Endodermal cell (in vitro differentiated cells): ENCODE measurements at regions not wholly inside any gene's neighbourhood (a gene's known extent, or its start where the extent isn't known, plus 50 kb on each side); places are given as distances from the start of the nearest gene placed in this dataset.

Experiments used
- DNase-seq: peaks from one replicate; pipeline ENCODE4 v3.0.0-alpha.2; 2017
- H3K27ac ChIP-seq: 2 replicates; pipeline ENCODE4 v1.5.1; 2013; ENCODE audit warnings: mild to moderate bottlenecking, low read depth, low read length, moderate library complexity
- H3K27me3 ChIP-seq: 2 replicates; pipeline ENCODE4 v1.6.1; 2013; ENCODE audit warnings: mild to moderate bottlenecking, low read length, moderate library complexity; ENCODE audit not compliant: insufficient read depth, control insufficient read depth, poor library complexity, severe bottlenecking
- H3K36me3 ChIP-seq: 2 replicates; pipeline ENCODE4 v1.7.0; 2013; ENCODE audit warnings: mild to moderate bottlenecking, low read length, moderate library complexity; ENCODE audit not compliant: control insufficient read depth, insufficient read depth
- H3K4me1 ChIP-seq: one replicate; pipeline ENCODE4 v1.7.0; 2013; ENCODE audit warnings: low read length; ENCODE audit not compliant: control insufficient read depth, insufficient read depth
- H3K4me3 ChIP-seq: 2 replicates; pipeline ENCODE4 v1.5.1; 2013; ENCODE audit warnings: mild to moderate bottlenecking, low read length, moderate library complexity
- H3K9ac ChIP-seq: 2 replicates; pipeline ENCODE4 v1.6.1; 2013; ENCODE audit warnings: mild to moderate bottlenecking, low read length, moderate library complexity; ENCODE audit not compliant: poor library complexity, severe bottlenecking; ENCODE audit errors: extremely low read depth
- H3K9me3 ChIP-seq: 2 replicates; pipeline ENCODE4 v1.6.1; 2013; ENCODE audit warnings: mild to moderate bottlenecking, low read length, moderate library complexity; ENCODE audit not compliant: control insufficient read depth
- H3K27ac Mint-ChIP-seq: 2 replicates; pipeline ENCODE4 v1.8.0; 2020; ENCODE audit warnings: mixed read lengths
- H3K27me3 Mint-ChIP-seq: 2 replicates; pipeline ENCODE4 v1.8.0; 2021; ENCODE audit warnings: mild to moderate bottlenecking, mixed read lengths; ENCODE audit not compliant: insufficient read depth
- H3K36me3 Mint-ChIP-seq: 2 replicates; pipeline ENCODE4 v1.8.0; 2020; ENCODE audit warnings: low read depth, mixed read lengths
- H3K4me1 Mint-ChIP-seq: 2 replicates; pipeline ENCODE4 v1.8.0; 2020; ENCODE audit warnings: mixed read lengths
- H3K4me3 Mint-ChIP-seq: 2 replicates; pipeline ENCODE4 v1.8.0; 2020; ENCODE audit warnings: mild to moderate bottlenecking, moderate library complexity, mixed read lengths
- H3K9me3 Mint-ChIP-seq: 2 replicates; pipeline ENCODE4 v1.8.0; 2020; ENCODE audit warnings: mild to moderate bottlenecking, mixed read lengths
- CTCF ChIP-seq: fragments of 200-600 bp; sonication (generic); conservative IDR thresholded peaks from 2 replicates; pipeline ENCODE4 v1.5.0; 2021; ENCODE audit warnings: antibody characterized with exemption, mild to moderate bottlenecking
- WGBS, 2 experiments: methylation state at CpG; one replicate each; pipeline versions ENCODE4 v1.1.5 to v1.1.7; 2013; ENCODE audit warnings: missing lambda C conversion rate in 2 of 2, mixed read lengths in 1 of 2; ENCODE audit not compliant: insufficient coverage in 1 of 2, insufficient read length in 1 of 2; 5-methylcytosine and 5-hydroxymethylcytosine counted together

- Histone ChIP-seq H3K4me3 (no peak overlapping the region), H3K27me3 (no peaks in the 10 kb centered on the region), H3K27ac (no peak overlapping the region), H3K9ac (no peak overlapping the region), H3K4me1 (no peaks in the 10 kb centered on the region), H3K36me3 (no peaks in the 10 kb centered on the region), H3K9me3 (no peaks in the 10 kb centered on the region)
- no peak overlapping the region for H3K4me3 Mint-ChIP-seq
- 100% methylated on average over 1 of the region's 1 CpG for WGBS, 2 experiments
- H3K27ac Mint-ChIP-seq, result no peak overlapping the region
- no peaks in the 10 kb centered on the region for H3K27me3 Mint-ChIP-seq
- TF ChIP-seq CTCF, result no peak
- no peaks in the 10 kb centered on the region for H3K9me3 Mint-ChIP-seq
- no peak for DNase-seq
- H3K36me3 Mint-ChIP-seq, result no peaks in the 10 kb centered on the region
- no peaks in the 10 kb centered on the region for H3K4me1 Mint-ChIP-seq
Observed at GRCh38 chr11:23923357-23923756, 573.5 kb upstream of the LUZP2 start.

- Mint-ChIP-seq H3K36me3 (no peaks in the 10 kb centered on the region), H3K27ac (no peak overlapping the region), H3K9me3 (no peaks in the 10 kb centered on the region), H3K4me3 (no peak overlapping the region), H3K27me3 (no peaks in the 10 kb centered on the region), H3K4me1 (no peaks in the 10 kb centered on the region)
- Histone ChIP-seq H3K27ac (no peak overlapping the region), H3K9me3 (no peaks in the 10 kb centered on the region), H3K4me3 (no peak overlapping the region), H3K36me3 (no peaks in the 10 kb centered on the region), H3K27me3 (no peaks in the 10 kb centered on the region), H3K4me1 (no peaks in the 10 kb centered on the region), H3K9ac (no peak overlapping the region)
- WGBS, 2 experiments, result 88% methylated on average over 1 of the region's 1 CpG; no CpG with 5 or more reads in 1 of the 2 experiments
- TF ChIP-seq CTCF, result no peak
- DNase-seq, result no peak
Observed at GRCh38 chr11:23924226-23924625, 572.6 kb upstream of the LUZP2 start.

GRCh38 chr11:23931443-23931842 is 565.4 kb upstream of the LUZP2 start:
- Histone ChIP-seq H3K9me3 (peaks cover 20% of the 10 kb centered on the region), H3K4me1 (peaks cover 7% of the 10 kb centered on the region), H3K27me3 (no peaks in the 10 kb centered on the region), H3K4me3 (no peak overlapping the region), H3K9ac (no peak overlapping the region), H3K36me3 (no peaks in the 10 kb centered on the region), H3K27ac (no peak overlapping the region)
- Mint-ChIP-seq H3K9me3 (peaks cover 17% of the 10 kb centered on the region), H3K36me3 (peaks cover 4% of the 10 kb centered on the region), H3K4me1 (peaks cover 11% of the 10 kb centered on the region), H3K27ac (no peak overlapping the region), H3K4me3 (no peak overlapping the region), H3K27me3 (no peaks in the 10 kb centered on the region)
- WGBS, 2 experiments, result 92 to 94% methylated on average over 1 to 2 of the region's 2 CpGs
- no peak for TF ChIP-seq CTCF
- DNase-seq, result no peak
